Activated CD4-positive, alpha-beta T cell treated with anti-CD3 and anti-CD28 coated beads, Interleukin-10, Interleukin-2, amounts not matched to agents 100 ng/mL and 50 ng/mL, durations not matched to agents 16 hours and 8 hours (primary cell): ENCODE measurements at regions not wholly inside any gene's neighbourhood (a gene's known extent, or its start where the extent isn't known, plus 50 kb on each side); places are given as distances from the start of the nearest gene placed in this dataset.
"Not testable (repeated sequence)": the region's sequence is repeated elsewhere in the genome, so short reads cannot be mapped to it uniquely, and the experiment has no call there.

Experiments used
- DNase-seq: peaks from one replicate; pipeline ENCODE4 v3.0.0-alpha.2; 2020

GRCh38 chr15:62849316-62850106, 193.0 kb upstream of the TPM1 start:
- no peak for DNase-seq

GRCh38 chr15:62850318-62850717, 192.2 kb upstream of the TPM1 start:
- no peak for DNase-seq

GRCh38 chr15:62850791-62851291, 191.7 kb upstream of the TPM1 start:
- no peak for DNase-seq

- DNase-seq: no peak
Measured at GRCh38 chr15:62853114-62853840, 189.3 kb upstream of the TPM1 start.

GRCh38 chr15:62853841-62854225, 188.7 kb upstream of the TPM1 start:
- no peak for DNase-seq

GRCh38 chr15:62854420-62855084, 188.0 kb upstream of the TPM1 start:
- DNase-seq: no peak

- DNase-seq: no peak
Measured at GRCh38 chr15:62855085-62855476, 187.5 kb upstream of the TPM1 start.

GRCh38 chr15:62856466-62857246, 185.9 kb upstream of the TPM1 start:
- DNase-seq: no peak

- DNase-seq: peak; percentile 69
Measured at GRCh38 chr15:62857411-62857853, 185.1 kb upstream of the TPM1 start.

GRCh38 chr15:62858343-62858742, 184.2 kb upstream of the TPM1 start:
- no peak for DNase-seq

GRCh38 chr15:62862717-62863116, 179.8 kb upstream of the TPM1 start:
- no peak for DNase-seq

- no peak for DNase-seq
Measured at GRCh38 chr15:62866366-62866765, 176.2 kb upstream of the TPM1 start.

- no peak for DNase-seq
Measured at GRCh38 chr15:62867844-62868243, 174.7 kb upstream of the TPM1 start.

GRCh38 chr15:62868507-62868906, 174.0 kb upstream of the TPM1 start:
- DNase-seq: no peak

- DNase-seq: no peak
Measured at GRCh38 chr15:62869116-62869515, 173.4 kb upstream of the TPM1 start.

GRCh38 chr15:62870216-62870615, 172.3 kb upstream of the TPM1 start:
- DNase-seq: no peak

- DNase-seq: not testable (repeated sequence)
Measured at GRCh38 chr15:62870701-62871100, 171.8 kb upstream of the TPM1 start.

- DNase-seq: no peak
Measured at GRCh38 chr15:62873203-62873602, 169.3 kb upstream of the TPM1 start.

GRCh38 chr15:62874064-62874463, 168.5 kb upstream of the TPM1 start:
- DNase-seq: no peak

GRCh38 chr15:62874959-62875625, 167.5 kb upstream of the TPM1 start:
- DNase-seq: no peak

GRCh38 chr15:62875626-62876021, 166.9 kb upstream of the TPM1 start:
- no peak for DNase-seq

GRCh38 chr15:62877276-62877857, 165.2 kb upstream of the TPM1 start:
- no peak for DNase-seq
